ENCODE measurements at regions not wholly inside any gene's neighbourhood (a gene's known extent, or its start where the extent isn't known, plus 50 kb on each side); places are given as distances from the start of the nearest gene placed in this dataset.

GRCh38 chr6:56758120-56758519 is 115.4 kb upstream of the DST start:
- TF ChIP-seq CTCF (conservative IDR thresholded peaks at IDR 0.05; ENCODE audit: low read length) (no peak), EZH2phosphoT487 (IDR thresholded peaks at IDR 0.05; ENCODE audit: borderline replicate concordance, low read depth, low read length) (no peak)

Measured in OCI-LY7 (cell line).